HG03558 (cell line): ENCODE measurements at regions not wholly inside any gene's neighbourhood (a gene's known extent, or its start where the extent isn't known, plus 50 kb on each side); places are given as distances from the start of the nearest gene placed in this dataset.
"Not testable (repeated sequence)": the region's sequence is repeated elsewhere in the genome, so short reads cannot be mapped to it uniquely, and the experiment has no call there.

Experiments
- ATAC-seq: cut with Tn5 transposase; IDR thresholded peaks from one replicate; pipeline ENCODE4 v1.9.1; 2021; ENCODE audit warnings: moderate number of reproducible peaks; ENCODE audit not compliant: unreplicated experiment; ENCODE audit errors: extremely low read depth

DNA sequence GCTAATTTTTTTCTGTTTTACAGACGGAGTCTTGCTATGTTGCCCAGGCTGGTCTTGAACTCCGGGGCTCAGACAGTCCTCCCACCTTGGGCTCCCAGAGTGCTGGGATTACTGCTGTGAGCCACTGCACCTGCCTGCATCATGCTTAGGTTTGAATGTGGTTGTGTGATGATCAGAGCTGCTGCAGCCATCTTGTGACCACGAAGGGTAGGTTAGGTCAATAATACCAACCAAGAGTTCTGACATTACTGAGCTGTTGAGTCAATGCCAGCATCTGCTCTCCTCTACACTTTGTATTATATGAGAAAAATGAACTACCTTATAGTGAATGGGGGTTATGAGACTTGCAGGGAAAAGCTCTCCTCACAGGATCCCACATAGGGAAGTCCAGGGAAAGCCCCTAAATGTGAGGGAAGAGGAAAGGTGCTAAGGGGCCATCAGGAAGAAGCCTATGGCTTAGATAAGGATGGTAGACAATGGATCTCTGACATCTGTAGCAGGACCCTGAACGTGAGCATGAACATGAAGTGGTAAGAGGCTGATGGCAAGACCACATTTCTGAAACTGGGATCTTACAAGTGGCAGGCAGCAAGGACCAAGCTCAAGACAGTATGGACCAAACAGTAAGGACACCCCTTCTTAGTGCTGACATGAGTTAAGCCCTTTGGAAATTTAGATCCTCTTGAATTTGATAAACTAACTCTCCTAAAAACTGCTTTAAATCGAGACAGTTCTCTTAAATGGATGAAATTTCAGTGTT lies 75.7 kb upstream of the ZNF169 start:
- ATAC-seq: no peak

DNA sequence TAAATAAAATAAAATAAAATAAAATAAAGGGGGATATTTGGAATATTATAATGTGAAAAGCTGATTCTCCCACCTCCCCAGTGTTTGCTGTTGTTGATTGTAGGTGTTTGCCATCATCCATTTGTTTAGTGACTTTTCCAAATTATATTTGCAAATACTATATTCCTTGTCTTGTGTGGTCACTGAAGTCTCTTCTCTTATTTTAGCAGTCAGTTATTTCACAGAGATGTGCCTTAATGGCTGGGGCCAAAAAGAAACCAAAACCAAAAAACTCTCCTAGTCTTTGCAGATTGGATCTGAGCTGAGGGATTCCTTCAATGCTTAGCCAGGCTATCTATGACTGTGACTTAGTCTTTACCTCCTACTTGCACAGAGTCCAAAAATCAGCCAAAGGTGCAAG lies 70.9 kb upstream of the ZNF169 start:
- no peak for ATAC-seq

DNA sequence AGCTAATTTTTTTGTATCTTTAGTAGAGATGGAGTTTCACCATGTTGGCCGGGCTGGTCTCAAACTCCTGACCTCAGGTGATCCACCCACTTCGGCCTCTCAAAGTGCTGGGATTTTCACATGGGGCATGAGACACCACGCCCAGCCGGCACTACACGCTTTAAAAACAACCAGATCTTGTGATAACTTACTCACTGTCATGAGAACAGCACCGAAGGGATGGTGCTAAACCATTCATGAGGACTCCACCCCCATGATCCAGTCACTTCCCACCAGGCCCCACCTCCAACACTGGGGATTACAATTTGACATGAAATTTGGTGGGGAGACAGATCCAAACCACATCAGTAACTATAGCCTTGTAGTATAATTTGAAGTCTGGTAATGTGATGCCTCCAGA lies 67.4 kb upstream of the ZNF169 start:
- ATAC-seq: not testable (repeated sequence)

DNA sequence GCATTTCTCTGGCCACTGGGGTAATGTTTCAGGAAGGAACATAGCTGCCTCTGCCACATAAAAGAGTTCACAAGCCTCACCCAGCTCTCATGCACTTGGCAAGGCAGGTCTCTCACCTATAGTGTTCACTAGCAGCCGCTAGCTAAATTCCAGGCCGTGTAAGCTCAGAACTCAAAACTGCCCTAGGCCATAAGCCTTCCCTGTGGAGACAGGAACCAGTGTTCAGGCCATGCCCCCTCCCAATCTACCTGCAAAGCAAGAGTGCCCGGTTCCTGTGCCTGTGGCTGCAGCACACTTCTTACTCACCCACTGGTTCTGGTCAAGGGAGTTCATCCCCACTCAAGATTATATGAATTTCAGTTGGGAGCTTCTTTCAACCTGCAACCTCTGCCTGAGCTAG lies 60.7 kb upstream of the ZNF169 start:
- ATAC-seq: no peak

- ATAC-seq: no peak
Measured at GRCh38 chr9:94199776-94200175, 59.3 kb upstream of the ZNF169 start.

DNA sequence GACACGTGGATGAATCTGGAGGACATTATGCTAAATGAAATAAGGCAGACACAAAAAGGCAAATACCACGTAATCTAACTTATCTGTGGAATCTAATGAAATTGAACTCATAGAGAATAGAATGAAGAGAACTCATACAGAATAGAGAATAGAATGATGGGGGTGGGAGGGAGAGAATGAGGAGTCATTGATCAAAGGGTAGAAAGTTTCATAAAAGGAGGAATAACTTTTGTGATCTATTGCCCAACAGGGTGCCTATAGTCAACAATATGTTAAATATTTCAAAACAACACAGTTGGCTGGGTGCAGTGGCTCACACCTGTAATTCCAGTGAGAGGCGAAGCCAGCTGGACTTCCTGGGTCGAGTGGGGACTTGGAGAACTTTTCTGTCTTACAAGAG lies 54.9 kb upstream of the ZNF169 start:
- no peak for ATAC-seq

DNA sequence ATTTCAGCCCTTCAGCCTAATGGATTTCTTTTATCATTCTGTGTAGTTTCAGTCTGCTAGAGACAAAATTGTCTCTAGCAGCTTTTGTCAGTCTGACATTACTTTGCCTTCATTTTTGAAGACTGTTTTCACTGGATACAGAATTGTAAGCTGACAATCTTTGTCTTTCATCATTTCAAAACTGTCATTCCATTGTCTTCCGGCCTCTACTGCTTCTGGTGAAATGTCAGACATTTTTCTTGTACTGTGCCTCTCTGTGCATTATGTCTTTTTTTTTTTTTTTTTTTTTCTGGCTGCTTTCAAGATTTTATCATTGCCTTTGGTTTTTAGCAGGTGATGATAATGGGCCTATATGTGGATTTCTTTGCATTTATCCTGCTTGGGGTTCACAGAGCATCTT lies 51.3 kb upstream of the ZNF169 start:
- no peak for ATAC-seq
